ENCODE measurements at regions not wholly inside any gene's neighbourhood (a gene's known extent, or its start where the extent isn't known, plus 50 kb on each side); places are given as distances from the start of the nearest gene placed in this dataset.
"Not testable (repeated sequence)": the region's sequence is repeated elsewhere in the genome, so short reads cannot be mapped to it uniquely, and the experiment has no call there.

- Histone ChIP-seq H3K9me3 (ENCODE audit: control insufficient read depth in 1 of 2, low read length in 2 of 2) (no peaks in the 10 kb centered on the region), H3K27me3 (ENCODE audit: control insufficient read depth in 1 of 2, insufficient read depth in 2 of 2, low read length in 2 of 2) (no peaks in the 10 kb centered on the region), H3K4me1 (ENCODE audit: control insufficient read depth in 1 of 2, insufficient read depth in 2 of 2, low read length in 2 of 2) (no peaks in the 10 kb centered on the region), H3K36me3 (ENCODE audit: control insufficient read depth in 1 of 2, insufficient read depth in 2 of 2, low read length in 2 of 2) (no peaks in the 10 kb centered on the region), H3K4me3 (ENCODE audit: low read depth in 1 of 2, low read length in 2 of 2) (no peak overlapping the region), H3K9ac (ENCODE audit: low read depth in 1 of 2, low read length in 2 of 2) (no peak overlapping the region), H3K27ac (ENCODE audit: low read depth, low read length) (no peak overlapping the region)
These were observed 188.1 kb upstream of the IL12B start for GRCh38 chr5:159518371-159518770.

DNA sequence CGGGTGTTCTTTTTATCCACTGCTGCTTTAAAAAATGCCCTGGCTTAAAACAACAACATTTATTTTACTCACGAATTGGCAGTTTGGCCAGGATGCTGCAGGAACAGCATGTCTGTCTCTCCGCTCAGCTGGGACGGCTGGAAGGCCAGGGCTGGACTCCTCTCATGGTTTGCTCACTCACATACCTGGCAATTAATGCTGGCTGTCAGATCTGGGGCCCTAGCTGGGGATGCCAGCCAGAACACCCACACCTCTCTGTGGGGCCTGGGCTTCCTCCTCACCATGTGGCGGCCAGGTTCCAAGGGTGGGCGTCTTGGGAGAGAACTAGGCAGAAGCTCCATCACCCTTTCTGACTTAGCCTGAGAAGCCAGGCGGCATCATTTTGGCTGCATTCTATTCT lies 189.1 kb upstream of the IL12B start:
- Histone ChIP-seq H3K9me3 (ENCODE audit: control insufficient read depth in 1 of 2, low read length in 2 of 2) (no peaks in the 10 kb centered on the region), H3K27ac (ENCODE audit: low read depth, low read length) (no peak overlapping the region), H3K9ac (ENCODE audit: low read depth in 1 of 2, low read length in 2 of 2) (no peak overlapping the region), H3K36me3 (ENCODE audit: control insufficient read depth in 1 of 2, insufficient read depth in 2 of 2, low read length in 2 of 2) (no peaks in the 10 kb centered on the region), H3K4me1 (ENCODE audit: control insufficient read depth in 1 of 2, insufficient read depth in 2 of 2, low read length in 2 of 2) (no peaks in the 10 kb centered on the region), H3K27me3 (ENCODE audit: control insufficient read depth in 1 of 2, insufficient read depth in 2 of 2, low read length in 2 of 2) (no peaks in the 10 kb centered on the region), H3K4me3 (ENCODE audit: low read depth in 1 of 2, low read length in 2 of 2) (no peak overlapping the region)

DNA sequence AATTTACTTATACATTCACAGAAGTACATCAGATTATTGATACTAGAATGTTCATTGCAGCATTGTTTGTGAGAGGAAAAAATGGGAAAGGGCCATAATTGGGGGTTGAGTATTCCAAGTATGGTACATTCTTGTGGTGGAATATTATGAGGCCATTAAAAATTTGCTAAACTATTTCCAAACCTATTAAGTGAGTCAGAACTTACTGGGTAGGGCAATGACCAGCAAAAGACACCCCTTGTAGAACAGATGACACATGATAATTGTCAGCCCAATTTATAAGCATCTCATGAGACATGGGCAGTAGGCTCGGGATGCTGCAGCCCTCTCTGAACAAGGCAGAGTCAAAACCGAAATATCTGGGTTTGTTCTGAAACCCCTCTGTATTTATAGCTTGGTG lies 192.6 kb upstream of the IL12B start:
- H3K9ac ChIP-seq (ENCODE audit: low read depth in 1 of 2, low read length in 2 of 2): no peak overlapping the region
- H3K4me1 ChIP-seq (ENCODE audit: control insufficient read depth in 1 of 2, insufficient read depth in 2 of 2, low read length in 2 of 2): no peaks in the 10 kb centered on the region
- H3K27me3 ChIP-seq (ENCODE audit: control insufficient read depth in 1 of 2, insufficient read depth in 2 of 2, low read length in 2 of 2): no peaks in the 10 kb centered on the region
- no peaks in the 10 kb centered on the region for H3K36me3 ChIP-seq (ENCODE audit: control insufficient read depth in 1 of 2, insufficient read depth in 2 of 2, low read length in 2 of 2)
- no peaks in the 10 kb centered on the region for H3K9me3 ChIP-seq (ENCODE audit: control insufficient read depth in 1 of 2, low read length in 2 of 2)
- no peak overlapping the region for H3K27ac ChIP-seq (ENCODE audit: low read depth, low read length)
- H3K4me3 ChIP-seq (ENCODE audit: low read depth in 1 of 2, low read length in 2 of 2): no peak overlapping the region

DNA sequence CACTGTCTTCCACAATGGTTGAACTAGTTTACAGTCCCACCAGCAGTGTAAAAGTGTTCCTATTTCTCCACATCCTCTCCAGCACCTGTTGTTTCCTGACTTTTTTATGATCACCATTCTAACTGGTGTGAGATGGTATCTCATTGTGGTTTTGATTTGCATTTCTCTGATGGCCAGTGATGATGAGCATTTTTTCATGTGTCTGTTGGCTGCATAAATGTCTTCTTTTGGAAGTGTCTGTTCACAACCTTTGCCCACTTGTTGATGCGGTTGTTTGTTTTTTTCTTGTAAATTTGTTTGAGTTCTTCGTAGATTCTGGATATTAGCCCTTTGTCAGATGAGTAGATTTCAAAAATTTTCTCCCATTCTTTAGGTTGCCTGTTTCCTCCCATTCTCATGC lies 194.0 kb upstream of the IL12B start:
- H3K27ac ChIP-seq (ENCODE audit: low read depth, low read length); H3K4me1 ChIP-seq (ENCODE audit: control insufficient read depth in 1 of 2, insufficient read depth in 2 of 2, low read length in 2 of 2); H3K27me3 ChIP-seq (ENCODE audit: control insufficient read depth in 1 of 2, insufficient read depth in 2 of 2, low read length in 2 of 2); H3K4me3 ChIP-seq (ENCODE audit: low read depth in 1 of 2, low read length in 2 of 2); H3K9ac ChIP-seq (ENCODE audit: low read depth in 1 of 2, low read length in 2 of 2); H3K9me3 ChIP-seq (ENCODE audit: control insufficient read depth in 1 of 2, low read length in 2 of 2); H3K36me3 ChIP-seq (ENCODE audit: control insufficient read depth in 1 of 2, insufficient read depth in 2 of 2, low read length in 2 of 2): not testable (repeated sequence)

DNA sequence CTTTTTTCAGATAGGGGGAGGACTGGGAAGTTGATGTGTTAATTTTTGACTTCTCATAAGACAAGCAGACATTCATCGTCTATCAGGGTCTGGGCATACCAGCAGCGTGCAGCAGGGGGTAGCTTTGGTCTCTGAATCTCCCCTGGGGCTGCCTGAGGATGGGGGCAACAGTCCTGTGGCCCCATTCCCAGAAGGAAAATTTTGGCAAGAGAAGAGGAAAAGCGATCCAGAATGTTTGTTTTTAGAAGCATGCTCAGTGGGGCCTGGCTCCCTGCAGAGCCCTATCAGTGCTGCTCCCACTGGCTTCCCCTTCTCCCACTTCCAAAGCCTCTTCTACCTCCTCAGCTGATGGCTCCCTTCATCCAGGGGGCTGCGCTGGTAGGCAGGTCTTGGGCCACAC lies 194.8 kb upstream of the IL12B start:
- H3K9me3 ChIP-seq (ENCODE audit: control insufficient read depth in 1 of 2, low read length in 2 of 2): no peaks in the 10 kb centered on the region
- no peaks in the 10 kb centered on the region for H3K36me3 ChIP-seq (ENCODE audit: control insufficient read depth in 1 of 2, insufficient read depth in 2 of 2, low read length in 2 of 2)
- H3K9ac ChIP-seq (ENCODE audit: low read depth in 1 of 2, low read length in 2 of 2): no peak overlapping the region
- no peak overlapping the region for H3K27ac ChIP-seq (ENCODE audit: low read depth, low read length)
- H3K4me3 ChIP-seq (ENCODE audit: low read depth in 1 of 2, low read length in 2 of 2): no peak overlapping the region
- no peaks in the 10 kb centered on the region for H3K27me3 ChIP-seq (ENCODE audit: control insufficient read depth in 1 of 2, insufficient read depth in 2 of 2, low read length in 2 of 2)
- no peaks in the 10 kb centered on the region for H3K4me1 ChIP-seq (ENCODE audit: control insufficient read depth in 1 of 2, insufficient read depth in 2 of 2, low read length in 2 of 2)

DNA sequence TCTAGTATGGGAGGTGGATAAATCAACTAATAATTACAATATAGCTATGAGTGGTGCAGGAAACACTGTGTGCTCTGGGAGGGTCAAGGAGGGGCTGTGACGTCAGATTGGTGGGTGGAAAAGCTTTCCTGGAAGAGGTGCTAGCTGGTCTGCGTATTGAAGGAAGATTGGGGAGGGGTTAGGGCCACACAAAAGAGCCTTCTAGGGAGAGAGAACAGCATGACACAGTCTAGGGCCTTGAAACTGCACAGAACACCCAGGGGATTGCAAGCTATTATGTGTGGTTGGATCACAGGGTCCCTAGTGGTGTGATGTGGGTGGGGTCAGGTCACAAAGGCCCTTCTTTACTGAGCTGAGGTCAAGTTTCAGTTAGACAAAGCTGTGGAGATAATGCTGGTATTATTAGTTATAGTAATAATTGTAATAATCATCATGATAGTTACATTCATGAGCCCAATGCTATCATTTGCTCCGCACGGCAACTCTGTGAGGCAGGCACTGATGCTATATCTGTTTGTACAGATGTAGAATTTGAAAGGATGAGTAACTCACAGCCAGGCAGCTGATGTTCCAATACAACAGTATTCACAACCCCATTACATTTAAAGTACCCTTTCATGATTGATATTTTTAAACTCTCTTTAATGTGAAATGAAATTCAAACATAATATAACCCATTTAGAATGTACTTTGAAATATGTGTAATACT lies 197.4 kb upstream of the IL12B start:
- H3K27me3 ChIP-seq (ENCODE audit: control insufficient read depth in 1 of 2, insufficient read depth in 2 of 2, low read length in 2 of 2): no peaks in the 10 kb centered on the region
- no peaks in the 10 kb centered on the region for H3K9me3 ChIP-seq (ENCODE audit: control insufficient read depth in 1 of 2, low read length in 2 of 2)
- H3K4me3 ChIP-seq (ENCODE audit: low read depth in 1 of 2, low read length in 2 of 2): no peak overlapping the region
- H3K4me1 ChIP-seq (ENCODE audit: control insufficient read depth in 1 of 2, insufficient read depth in 2 of 2, low read length in 2 of 2): no peaks in the 10 kb centered on the region
- no peak overlapping the region for H3K27ac ChIP-seq (ENCODE audit: low read depth, low read length)
- H3K9ac ChIP-seq (ENCODE audit: low read depth in 1 of 2, low read length in 2 of 2): no peak overlapping the region
- no peaks in the 10 kb centered on the region for H3K36me3 ChIP-seq (ENCODE audit: control insufficient read depth in 1 of 2, insufficient read depth in 2 of 2, low read length in 2 of 2)

- Histone ChIP-seq H3K36me3 (ENCODE audit: control insufficient read depth in 1 of 2, insufficient read depth in 2 of 2, low read length in 2 of 2) (no peaks in the 10 kb centered on the region), H3K27ac (ENCODE audit: low read depth, low read length) (no peak overlapping the region), H3K9ac (ENCODE audit: low read depth in 1 of 2, low read length in 2 of 2) (no peak overlapping the region), H3K4me3 (ENCODE audit: low read depth in 1 of 2, low read length in 2 of 2) (no peak overlapping the region), H3K27me3 (ENCODE audit: control insufficient read depth in 1 of 2, insufficient read depth in 2 of 2, low read length in 2 of 2) (no peaks in the 10 kb centered on the region), H3K4me1 (ENCODE audit: control insufficient read depth in 1 of 2, insufficient read depth in 2 of 2, low read length in 2 of 2) (no peaks in the 10 kb centered on the region), H3K9me3 (ENCODE audit: control insufficient read depth in 1 of 2, low read length in 2 of 2) (no peaks in the 10 kb centered on the region)
These were observed 201.3 kb upstream of the IL12B start for GRCh38 chr5:159531554-159532105.

GRCh38 chr5:159533197-159533596 lies 202.9 kb upstream of the IL12B start:
- no peak overlapping the region for H3K4me3 ChIP-seq (ENCODE audit: low read depth in 1 of 2, low read length in 2 of 2)
- H3K9ac ChIP-seq (ENCODE audit: low read depth in 1 of 2, low read length in 2 of 2): no peak overlapping the region
- H3K4me1 ChIP-seq (ENCODE audit: control insufficient read depth in 1 of 2, insufficient read depth in 2 of 2, low read length in 2 of 2): no peaks in the 10 kb centered on the region
- no peak overlapping the region for H3K27ac ChIP-seq (ENCODE audit: low read depth, low read length)
- H3K9me3 ChIP-seq (ENCODE audit: control insufficient read depth in 1 of 2, low read length in 2 of 2): no peaks in the 10 kb centered on the region
- no peaks in the 10 kb centered on the region for H3K36me3 ChIP-seq (ENCODE audit: control insufficient read depth in 1 of 2, insufficient read depth in 2 of 2, low read length in 2 of 2)
- H3K27me3 ChIP-seq (ENCODE audit: control insufficient read depth in 1 of 2, insufficient read depth in 2 of 2, low read length in 2 of 2): no peaks in the 10 kb centered on the region

- no peaks in the 10 kb centered on the region for H3K36me3 ChIP-seq (ENCODE audit: control insufficient read depth in 1 of 2, insufficient read depth in 2 of 2, low read length in 2 of 2)
- no peak overlapping the region for H3K27ac ChIP-seq (ENCODE audit: low read depth, low read length)
- no peaks in the 10 kb centered on the region for H3K9me3 ChIP-seq (ENCODE audit: control insufficient read depth in 1 of 2, low read length in 2 of 2)
- no peak overlapping the region for H3K9ac ChIP-seq (ENCODE audit: low read depth in 1 of 2, low read length in 2 of 2)
- no peaks in the 10 kb centered on the region for H3K27me3 ChIP-seq (ENCODE audit: control insufficient read depth in 1 of 2, insufficient read depth in 2 of 2, low read length in 2 of 2)
- no peaks in the 10 kb centered on the region for H3K4me1 ChIP-seq (ENCODE audit: control insufficient read depth in 1 of 2, insufficient read depth in 2 of 2, low read length in 2 of 2)
- H3K4me3 ChIP-seq (ENCODE audit: low read depth in 1 of 2, low read length in 2 of 2): no peak overlapping the region
These were observed 205.9 kb upstream of the IL12B start for GRCh38 chr5:159536166-159536565.

GRCh38 chr5:159536646-159537045 lies 206.4 kb upstream of the IL12B start:
- H3K27me3 ChIP-seq (ENCODE audit: control insufficient read depth in 1 of 2, insufficient read depth in 2 of 2, low read length in 2 of 2): no peaks in the 10 kb centered on the region
- no peak overlapping the region for H3K9ac ChIP-seq (ENCODE audit: low read depth in 1 of 2, low read length in 2 of 2)
- no peak overlapping the region for H3K4me3 ChIP-seq (ENCODE audit: low read depth in 1 of 2, low read length in 2 of 2)
- H3K4me1 ChIP-seq (ENCODE audit: control insufficient read depth in 1 of 2, insufficient read depth in 2 of 2, low read length in 2 of 2): no peaks in the 10 kb centered on the region
- no peaks in the 10 kb centered on the region for H3K9me3 ChIP-seq (ENCODE audit: control insufficient read depth in 1 of 2, low read length in 2 of 2)
- no peak overlapping the region for H3K27ac ChIP-seq (ENCODE audit: low read depth, low read length)
- H3K36me3 ChIP-seq (ENCODE audit: control insufficient read depth in 1 of 2, insufficient read depth in 2 of 2, low read length in 2 of 2): no peaks in the 10 kb centered on the region

All from duodenal mucosa (tissue), 2 donors.